GM19043 (cell line): ENCODE measurements at regions not wholly inside any gene's neighbourhood (a gene's known extent, or its start where the extent isn't known, plus 50 kb on each side); places are given as distances from the start of the nearest gene placed in this dataset.
"Not testable (repeated sequence)": the region's sequence is repeated elsewhere in the genome, so short reads cannot be mapped to it uniquely, and the experiment has no call there.

Experiments used
- ATAC-seq: cut with Tn5 transposase; IDR thresholded peaks from one replicate; pipeline ENCODE4 v1.9.1; 2021; ENCODE audit warnings: low read depth; ENCODE audit not compliant: unreplicated experiment

GRCh38 chr11:79499929-79500328, 59.1 kb upstream of the TENM4 start:
- ATAC-seq = not testable (repeated sequence)

GRCh38 chr11:79498667-79499066, 57.8 kb upstream of the TENM4 start:
- no peak for ATAC-seq

- peak; percentile 86 for ATAC-seq
These were observed 52.8 kb upstream of the TENM4 start for GRCh38 chr11:79493555-79494171.

- ATAC-seq = no peak
These were observed 51.2 kb upstream of the TENM4 start for GRCh38 chr11:79492008-79492407.
